ENCODE measurements at regions not wholly inside any gene's neighbourhood (a gene's known extent, or its start where the extent isn't known, plus 50 kb on each side); places are given as distances from the start of the nearest gene placed in this dataset.

- no peaks in the 10 kb centered on the region for H3K27me3 Mint-ChIP-seq (ENCODE audit: unreplicated experiment)
- TF ChIP-seq, protein P1, sequence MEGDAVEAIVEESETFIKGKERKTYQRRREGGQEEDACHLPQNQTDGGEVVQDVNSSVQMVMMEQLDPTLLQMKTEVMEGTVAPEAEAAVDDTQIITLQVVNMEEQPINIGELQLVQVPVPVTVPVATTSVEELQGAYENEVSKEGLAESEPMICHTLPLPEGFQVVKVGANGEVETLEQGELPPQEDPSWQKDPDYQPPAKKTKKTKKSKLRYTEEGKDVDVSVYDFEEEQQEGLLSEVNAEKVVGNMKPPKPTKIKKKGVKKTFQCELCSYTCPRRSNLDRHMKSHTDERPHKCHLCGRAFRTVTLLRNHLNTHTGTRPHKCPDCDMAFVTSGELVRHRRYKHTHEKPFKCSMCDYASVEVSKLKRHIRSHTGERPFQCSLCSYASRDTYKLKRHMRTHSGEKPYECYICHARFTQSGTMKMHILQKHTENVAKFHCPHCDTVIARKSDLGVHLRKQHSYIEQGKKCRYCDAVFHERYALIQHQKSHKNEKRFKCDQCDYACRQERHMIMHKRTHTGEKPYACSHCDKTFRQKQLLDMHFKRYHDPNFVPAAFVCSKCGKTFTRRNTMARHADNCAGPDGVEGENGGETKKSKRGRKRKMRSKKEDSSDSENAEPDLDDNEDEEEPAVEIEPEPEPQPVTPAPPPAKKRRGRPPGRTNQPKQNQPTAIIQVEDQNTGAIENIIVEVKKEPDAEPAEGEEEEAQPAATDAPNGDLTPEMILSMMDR (IDR thresholded peaks at IDR 0.05) = no peak
- no peaks in the 10 kb centered on the region for H3K4me1 Mint-ChIP-seq (ENCODE audit: unreplicated experiment)
- H3K27ac Mint-ChIP-seq (ENCODE audit: unreplicated experiment) = no peak overlapping the region
- H3K4me3 Mint-ChIP-seq (ENCODE audit: unreplicated experiment) = no peak overlapping the region
- no peaks in the 10 kb centered on the region for H3K9me3 Mint-ChIP-seq (ENCODE audit: unreplicated experiment)
- no peaks in the 10 kb centered on the region for H3K36me3 Mint-ChIP-seq (ENCODE audit: unreplicated experiment)
- no peak for DNase-seq (ENCODE audit: extremely low spot score, unreplicated experiment)
Observed at GRCh38 chr16:8510160-8510559, 80.2 kb downstream of the TMEM114 start.

- H3K27ac Mint-ChIP-seq (ENCODE audit: unreplicated experiment) = no peak overlapping the region
- TF ChIP-seq, protein P1 (IDR thresholded peaks at IDR 0.05) = no peak
- no peaks in the 10 kb centered on the region for H3K27me3 Mint-ChIP-seq (ENCODE audit: unreplicated experiment)
- no peak for DNase-seq (ENCODE audit: extremely low spot score, unreplicated experiment)
- H3K9me3 Mint-ChIP-seq (ENCODE audit: unreplicated experiment) = no peaks in the 10 kb centered on the region
- H3K4me3 Mint-ChIP-seq (ENCODE audit: unreplicated experiment) = no peak overlapping the region
- H3K4me1 Mint-ChIP-seq (ENCODE audit: unreplicated experiment) = no peaks in the 10 kb centered on the region
- H3K36me3 Mint-ChIP-seq (ENCODE audit: unreplicated experiment) = no peaks in the 10 kb centered on the region
Observed at GRCh38 chr16:8505327-8505991, 84.9 kb downstream of the TMEM114 start.

- Mint-ChIP-seq H3K36me3 (ENCODE audit: unreplicated experiment) (no peaks in the 10 kb centered on the region), H3K27ac (ENCODE audit: unreplicated experiment) (no peak overlapping the region), H3K27me3 (ENCODE audit: unreplicated experiment) (no peaks in the 10 kb centered on the region), H3K4me3 (ENCODE audit: unreplicated experiment) (no peak overlapping the region), H3K9me3 (ENCODE audit: unreplicated experiment) (no peaks in the 10 kb centered on the region), H3K4me1 (ENCODE audit: unreplicated experiment) (no peaks in the 10 kb centered on the region)
- TF ChIP-seq, protein P1 (IDR thresholded peaks at IDR 0.05) = no peak
- no peak for DNase-seq (ENCODE audit: extremely low spot score, unreplicated experiment)
Observed at GRCh38 chr16:8502446-8502845, 87.9 kb downstream of the TMEM114 start.

GRCh38 chr16:8500351-8500750 lies 90.0 kb downstream of the TMEM114 start:
- Mint-ChIP-seq H3K4me1 (ENCODE audit: unreplicated experiment) (no peaks in the 10 kb centered on the region), H3K27ac (ENCODE audit: unreplicated experiment) (no peak overlapping the region), H3K9me3 (ENCODE audit: unreplicated experiment) (no peaks in the 10 kb centered on the region), H3K36me3 (ENCODE audit: unreplicated experiment) (no peaks in the 10 kb centered on the region), H3K4me3 (ENCODE audit: unreplicated experiment) (no peak overlapping the region), H3K27me3 (ENCODE audit: unreplicated experiment) (no peaks in the 10 kb centered on the region)
- no peak for DNase-seq (ENCODE audit: extremely low spot score, unreplicated experiment)
- TF ChIP-seq, protein P1 (IDR thresholded peaks at IDR 0.05) = no peak

DNA sequence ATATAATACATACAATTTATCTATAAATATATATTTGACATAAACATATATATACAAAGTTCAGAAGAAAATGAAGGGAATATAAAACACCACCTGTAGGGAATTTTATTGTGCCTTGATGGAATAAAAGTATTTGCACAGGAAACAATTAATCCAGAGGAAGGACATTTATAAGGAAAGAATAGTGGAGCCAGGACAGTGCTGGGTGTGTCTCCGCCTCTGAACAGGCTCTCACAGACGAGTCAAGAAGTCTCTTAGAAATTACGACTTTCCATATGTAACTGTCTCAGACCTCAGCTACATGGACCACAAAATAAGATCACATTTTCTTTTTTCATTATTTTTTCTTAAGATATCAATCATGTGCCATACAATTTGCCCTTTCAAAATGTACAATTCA lies 93.9 kb downstream of the TMEM114 start:
- Mint-ChIP-seq H3K4me3 (ENCODE audit: unreplicated experiment) (no peak overlapping the region), H3K27ac (ENCODE audit: unreplicated experiment) (no peak overlapping the region), H3K36me3 (ENCODE audit: unreplicated experiment) (no peaks in the 10 kb centered on the region), H3K27me3 (ENCODE audit: unreplicated experiment) (no peaks in the 10 kb centered on the region), H3K9me3 (ENCODE audit: unreplicated experiment) (no peaks in the 10 kb centered on the region), H3K4me1 (ENCODE audit: unreplicated experiment) (no peaks in the 10 kb centered on the region)
- DNase-seq (ENCODE audit: extremely low spot score, unreplicated experiment) = no peak
- TF ChIP-seq, protein P1 (IDR thresholded peaks at IDR 0.05) = no peak
